Neural progenitor cell (in vitro differentiated cells): ENCODE measurements at regions not wholly inside any gene's neighbourhood (a gene's known extent, or its start where the extent isn't known, plus 50 kb on each side); places are given as distances from the start of the nearest gene placed in this dataset.

Experiments used
- DNase-seq: peaks from one replicate; pipeline ENCODE4 v3.0.0-alpha.2; 2016; ENCODE audit warnings: low spot score
- H2AFZ ChIP-seq: fragments of 200-600 bp; sonication (generic); replicated peaks from 2 replicates; pipeline ENCODE4 v1.6.1; 2016; ENCODE audit warnings: antibody characterized with exemption
- H3F3A ChIP-seq: fragments of 200-600 bp; sonication (generic); 2 replicates; pipeline ENCODE4 v1.6.1; 2016; ENCODE audit warnings: antibody characterized with exemption, low read depth
- H3K27ac ChIP-seq: fragments of 200-600 bp; sonication (generic); 2 replicates; pipeline ENCODE4 v1.5.1; 2016; ENCODE audit warnings: mild to moderate bottlenecking
- H3K27me3 ChIP-seq: fragments of 200-600 bp; sonication (generic); 2 replicates; pipeline ENCODE4 v1.6.1; 2016; ENCODE audit warnings: mild to moderate bottlenecking, moderate library complexity
- H3K36me3 ChIP-seq: fragments of 200-600 bp; sonication (generic); 2 replicates; pipeline ENCODE4 v1.5.1; 2016
- H3K4me1 ChIP-seq: fragments of 200-600 bp; sonication (generic); 2 replicates; pipeline ENCODE4 v1.6.1; 2016; ENCODE audit warnings: mixed run types
- H3K4me2 ChIP-seq: fragments of 200-600 bp; sonication (generic); 2 replicates; pipeline ENCODE4 v1.6.1; 2016
- H3K4me3 ChIP-seq: fragments of 200-600 bp; sonication (generic); 2 replicates; pipeline ENCODE4 v1.5.1; 2016
- H3K79me2 ChIP-seq: fragments of 200-600 bp; sonication (generic); 2 replicates; pipeline ENCODE4 v1.6.1; 2016; ENCODE audit warnings: low read depth
- H3K9ac ChIP-seq: fragments of 200-600 bp; sonication (generic); 2 replicates; pipeline ENCODE4 v1.6.1; 2016
- H3K9me3 ChIP-seq: fragments of 200-600 bp; sonication (generic); 2 replicates; pipeline ENCODE4 v1.5.1; 2016; ENCODE audit warnings: low read depth
- H4K20me1 ChIP-seq: fragments of 200-600 bp; sonication (generic); 2 replicates; pipeline ENCODE4 v1.6.1; 2016; ENCODE audit warnings: low read depth
- H3K27ac Mint-ChIP-seq: 3 replicates; pipeline ENCODE4 v1.8.0; 2021; ENCODE audit warnings: mixed read lengths
- H3K27me3 Mint-ChIP-seq: 2 replicates; pipeline ENCODE4 v1.8.0; 2022; ENCODE audit warnings: low read depth, mild to moderate bottlenecking, inconsistent platforms, moderate library complexity, mixed read lengths; ENCODE audit not compliant: insufficient read depth
- H3K36me3 Mint-ChIP-seq: 3 replicates; pipeline ENCODE4 v1.8.0; 2021; ENCODE audit warnings: mixed read lengths
- H3K4me1 Mint-ChIP-seq: 3 replicates; pipeline ENCODE4 v1.8.0; 2021; ENCODE audit warnings: mixed read lengths
- H3K4me3 Mint-ChIP-seq: 3 replicates; pipeline ENCODE4 v1.8.0; 2021; ENCODE audit warnings: mild to moderate bottlenecking, moderate library complexity, mixed read lengths
- H3K9me3 Mint-ChIP-seq: 3 replicates; pipeline ENCODE4 v1.8.0; 2020; ENCODE audit warnings: mixed read lengths
- EZH2 ChIP-seq: fragments of 200-600 bp; sonication (generic); IDR thresholded peaks from 2 replicates; pipeline ENCODE4 v1.6.1; 2017; ENCODE audit warnings: antibody characterized with exemption, mild to moderate bottlenecking, moderate library complexity
- EZH2phosphoT487 ChIP-seq: fragments of 200-600 bp; sonication (generic); IDR thresholded peaks from 2 replicates; pipeline ENCODE4 v1.6.1; 2017; ENCODE audit warnings: antibody characterized with exemption
- TF ChIP-seq, protein P1 (sequence below): fragments of 200-600 bp; sonication (generic); IDR thresholded peaks from 2 replicates; pipeline ENCODE4 v1.5.1; 2017; ENCODE audit warnings: antibody characterized with exemption, mild to moderate bottlenecking

DNA sequence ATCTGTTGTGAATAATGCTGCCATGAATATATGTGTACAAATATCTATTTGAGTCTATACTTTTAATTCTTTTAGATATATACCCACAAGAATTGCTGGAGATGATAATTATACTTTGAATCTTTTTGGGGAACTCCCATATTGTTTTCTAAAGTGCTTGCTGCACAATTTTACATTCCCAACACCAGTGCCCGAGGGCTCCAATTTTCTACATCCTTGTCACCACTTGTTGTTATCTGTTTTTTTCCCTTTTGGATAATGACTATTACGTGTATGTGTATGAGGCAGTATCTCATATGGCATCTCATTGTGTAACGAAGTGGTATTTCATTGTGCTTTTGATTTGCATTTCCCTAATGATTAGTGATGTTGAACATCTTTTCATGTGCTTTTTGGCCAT lies 127.1 kb downstream of the SUDS3 start:
- DNase-seq = no peak
- no peaks in the 10 kb centered on the region for H3K36me3 Mint-ChIP-seq
- H3K27ac Mint-ChIP-seq = no peak overlapping the region
- no peak overlapping the region for H3K9ac ChIP-seq
- H3K9me3 ChIP-seq = no peaks in the 10 kb centered on the region
- no peaks in the 10 kb centered on the region for H3K4me1 ChIP-seq
- H3K4me1 Mint-ChIP-seq = peaks cover under 1% of the 10 kb centered on the region
- TF ChIP-seq EZH2 = no peak
- no peak for TF ChIP-seq EZH2phosphoT487
- TF ChIP-seq, protein P1, sequence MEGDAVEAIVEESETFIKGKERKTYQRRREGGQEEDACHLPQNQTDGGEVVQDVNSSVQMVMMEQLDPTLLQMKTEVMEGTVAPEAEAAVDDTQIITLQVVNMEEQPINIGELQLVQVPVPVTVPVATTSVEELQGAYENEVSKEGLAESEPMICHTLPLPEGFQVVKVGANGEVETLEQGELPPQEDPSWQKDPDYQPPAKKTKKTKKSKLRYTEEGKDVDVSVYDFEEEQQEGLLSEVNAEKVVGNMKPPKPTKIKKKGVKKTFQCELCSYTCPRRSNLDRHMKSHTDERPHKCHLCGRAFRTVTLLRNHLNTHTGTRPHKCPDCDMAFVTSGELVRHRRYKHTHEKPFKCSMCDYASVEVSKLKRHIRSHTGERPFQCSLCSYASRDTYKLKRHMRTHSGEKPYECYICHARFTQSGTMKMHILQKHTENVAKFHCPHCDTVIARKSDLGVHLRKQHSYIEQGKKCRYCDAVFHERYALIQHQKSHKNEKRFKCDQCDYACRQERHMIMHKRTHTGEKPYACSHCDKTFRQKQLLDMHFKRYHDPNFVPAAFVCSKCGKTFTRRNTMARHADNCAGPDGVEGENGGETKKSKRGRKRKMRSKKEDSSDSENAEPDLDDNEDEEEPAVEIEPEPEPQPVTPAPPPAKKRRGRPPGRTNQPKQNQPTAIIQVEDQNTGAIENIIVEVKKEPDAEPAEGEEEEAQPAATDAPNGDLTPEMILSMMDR = no peak
- no peak overlapping the region for H3K4me2 ChIP-seq
- peaks cover 3% of the 10 kb centered on the region for H3K9me3 Mint-ChIP-seq
- H3K27me3 ChIP-seq = no peaks in the 10 kb centered on the region
- H2AFZ ChIP-seq = no peak overlapping the region
- no peaks in the 10 kb centered on the region for H3K36me3 ChIP-seq
- H4K20me1 ChIP-seq = no peaks in the 10 kb centered on the region
- H3K4me3 ChIP-seq = no peak overlapping the region
- no peak overlapping the region for H3K27ac ChIP-seq
- H3K4me3 Mint-ChIP-seq = no peak overlapping the region
- H3K27me3 Mint-ChIP-seq = peaks cover 4% of the 10 kb centered on the region
- no peaks in the 10 kb centered on the region for H3K79me2 ChIP-seq
- H3F3A ChIP-seq = no peaks in the 10 kb centered on the region

DNA sequence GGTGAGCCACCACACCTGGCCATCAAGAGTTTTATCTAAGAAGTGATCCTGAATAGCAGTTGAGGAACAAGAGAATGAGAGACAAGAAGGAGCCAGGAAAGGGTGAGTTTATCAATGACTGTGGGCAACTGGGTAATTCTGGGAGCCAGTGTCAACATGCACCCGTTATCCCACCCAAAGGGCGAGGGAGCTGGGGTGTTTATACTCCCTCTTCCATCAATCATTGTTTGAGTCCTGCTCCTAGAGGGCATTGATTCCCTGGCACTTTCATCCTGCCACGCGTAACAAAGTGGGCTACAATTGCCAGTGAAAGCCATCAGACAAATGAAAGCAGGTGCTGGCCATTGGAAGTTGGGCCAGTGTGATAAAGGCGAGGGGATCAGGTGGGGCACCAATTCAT lies 136.3 kb downstream of the SUDS3 start:
- no peak overlapping the region for H3K4me3 Mint-ChIP-seq
- peaks cover 3% of the 10 kb centered on the region for H3K27me3 Mint-ChIP-seq
- H3K36me3 Mint-ChIP-seq = no peaks in the 10 kb centered on the region
- Histone ChIP-seq H3K36me3 (no peaks in the 10 kb centered on the region), H3K27me3 (no peaks in the 10 kb centered on the region), H3K27ac (no peak overlapping the region), H3K79me2 (no peaks in the 10 kb centered on the region), H3K9ac (no peak overlapping the region), H3K4me1 (no peaks in the 10 kb centered on the region), H3K4me2 (no peak overlapping the region), H3F3A (no peaks in the 10 kb centered on the region), H2AFZ (no peak overlapping the region), H3K4me3 (no peak overlapping the region), H4K20me1 (no peaks in the 10 kb centered on the region), H3K9me3 (no peaks in the 10 kb centered on the region)
- peaks cover 3% of the 10 kb centered on the region for H3K9me3 Mint-ChIP-seq
- no peak for DNase-seq
- H3K27ac Mint-ChIP-seq = no peak overlapping the region
- TF ChIP-seq, protein P1 = no peak
- TF ChIP-seq EZH2 = no peak
- no peak for TF ChIP-seq EZH2phosphoT487
- no peaks in the 10 kb centered on the region for H3K4me1 Mint-ChIP-seq

DNA sequence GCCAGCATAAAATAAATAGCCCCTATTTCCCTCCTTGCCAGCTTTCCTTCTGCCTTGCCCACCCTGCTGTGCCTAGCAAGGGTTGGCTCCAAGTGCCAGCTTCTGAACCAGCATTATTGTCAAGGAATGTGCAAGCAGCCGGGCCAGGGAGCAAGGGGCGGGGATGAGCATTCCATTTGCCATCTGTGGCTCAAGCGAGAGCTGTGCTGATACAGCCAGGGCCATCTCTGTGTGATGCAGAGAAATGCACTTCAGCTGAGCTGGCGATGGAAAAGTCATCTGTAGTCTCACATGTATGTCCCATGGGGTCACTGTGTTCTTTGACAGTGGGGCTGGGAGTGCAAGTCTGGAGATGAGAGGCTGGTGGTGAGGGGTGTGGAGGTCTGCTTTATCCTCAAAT lies 137.3 kb downstream of the SUDS3 start:
- no peaks in the 10 kb centered on the region for H3K27me3 ChIP-seq
- H3K36me3 ChIP-seq = no peaks in the 10 kb centered on the region
- no peak overlapping the region for H3K4me3 Mint-ChIP-seq
- no peaks in the 10 kb centered on the region for H3K79me2 ChIP-seq
- H3K9me3 ChIP-seq = no peaks in the 10 kb centered on the region
- peaks cover 3% of the 10 kb centered on the region for H3K9me3 Mint-ChIP-seq
- H3K4me3 ChIP-seq = no peak overlapping the region
- TF ChIP-seq EZH2phosphoT487 = no peak
- H2AFZ ChIP-seq = no peak overlapping the region
- no peak overlapping the region for H3K4me2 ChIP-seq
- H3K27ac ChIP-seq = no peak overlapping the region
- H3K9ac ChIP-seq = no peak overlapping the region
- no peaks in the 10 kb centered on the region for H3K36me3 Mint-ChIP-seq
- no peaks in the 10 kb centered on the region for H3K4me1 ChIP-seq
- no peaks in the 10 kb centered on the region for H3F3A ChIP-seq
- H4K20me1 ChIP-seq = no peaks in the 10 kb centered on the region
- no peaks in the 10 kb centered on the region for H3K4me1 Mint-ChIP-seq
- H3K27ac Mint-ChIP-seq = no peak overlapping the region
- H3K27me3 Mint-ChIP-seq = peaks cover 3% of the 10 kb centered on the region
- no peak for DNase-seq

DNA sequence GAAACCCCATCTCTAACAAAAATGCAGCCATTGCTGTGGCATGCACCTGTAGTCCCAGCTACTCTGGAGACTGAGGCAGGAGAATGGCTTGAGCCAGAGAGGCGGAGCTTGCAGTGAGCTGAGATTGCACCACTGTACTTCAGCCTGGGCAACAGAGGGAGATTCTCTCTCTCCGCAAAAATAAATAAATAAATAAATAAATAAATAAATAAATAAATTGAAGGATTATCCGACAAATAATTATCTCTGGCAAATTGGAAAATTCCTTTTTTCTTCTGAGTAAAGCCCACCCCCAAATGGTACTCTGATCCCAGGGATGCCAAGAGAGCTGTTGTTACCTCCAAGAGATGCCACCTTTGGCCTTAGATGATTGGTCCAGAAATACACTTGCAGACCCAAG lies 137.9 kb downstream of the SUDS3 start:
- Histone ChIP-seq H3F3A (no peaks in the 10 kb centered on the region), H3K27ac (no peak overlapping the region), H3K36me3 (no peaks in the 10 kb centered on the region), H3K9me3 (no peaks in the 10 kb centered on the region), H4K20me1 (no peaks in the 10 kb centered on the region), H3K4me1 (no peaks in the 10 kb centered on the region), H3K9ac (no peak overlapping the region), H2AFZ (no peak overlapping the region), H3K4me3 (no peak overlapping the region), H3K79me2 (no peaks in the 10 kb centered on the region), H3K4me2 (no peak overlapping the region), H3K27me3 (no peaks in the 10 kb centered on the region)
- no peak overlapping the region for H3K27ac Mint-ChIP-seq
- TF ChIP-seq EZH2 = no peak
- no peak for TF ChIP-seq EZH2phosphoT487
- TF ChIP-seq, protein P1 = no peak
- no peak for DNase-seq
- no peaks in the 10 kb centered on the region for H3K4me1 Mint-ChIP-seq
- peaks cover 3% of the 10 kb centered on the region for H3K27me3 Mint-ChIP-seq
- H3K9me3 Mint-ChIP-seq = peaks cover 3% of the 10 kb centered on the region
- no peak overlapping the region for H3K4me3 Mint-ChIP-seq
- no peaks in the 10 kb centered on the region for H3K36me3 Mint-ChIP-seq
